Mesenchymal stem cell (in vitro differentiated cells and primary cell): ENCODE measurements at regions not wholly inside any gene's neighbourhood (a gene's known extent, or its start where the extent isn't known, plus 50 kb on each side); places are given as distances from the start of the nearest gene placed in this dataset.
"Not testable (repeated sequence)": the region's sequence is repeated elsewhere in the genome, so short reads cannot be mapped to it uniquely, and the experiment has no call there.

Experiments
- DNase-seq: peaks from one replicate; pipeline ENCODE4 v3.0.0-alpha.2; 2013
- H2AFZ ChIP-seq: one replicate; pipeline ENCODE4 v1.6.1; 2013; ENCODE audit warnings: low read depth, mild to moderate bottlenecking, control low read depth, inconsistent platforms, low read length, moderate library complexity
- H2AK5ac ChIP-seq: 2 replicates; pipeline ENCODE4 v1.6.1; 2013; ENCODE audit warnings: low read length, moderate library complexity, mild to moderate bottlenecking, inconsistent platforms; ENCODE audit not compliant: severe bottlenecking
- H2BK120ac ChIP-seq: one replicate; pipeline ENCODE4 v1.6.1; 2013; ENCODE audit warnings: low read depth, mild to moderate bottlenecking, inconsistent platforms, low read length, moderate library complexity
- H2BK12ac ChIP-seq, 2 experiments: one replicate each; pipeline ENCODE4 v1.6.1; 2013; ENCODE audit warnings: inconsistent platforms in 2 of 2, low read length in 2 of 2, mild to moderate bottlenecking in 2 of 2, moderate library complexity in 2 of 2, control low read depth in 1 of 2
- H2BK15ac ChIP-seq: one replicate; pipeline ENCODE4 v1.6.1; 2013; ENCODE audit warnings: mild to moderate bottlenecking, low read depth, inconsistent platforms; ENCODE audit not compliant: poor library complexity, severe bottlenecking
- H2BK5ac ChIP-seq: 2 replicates; pipeline ENCODE4 v1.6.1; 2013; ENCODE audit warnings: low read depth, mild to moderate bottlenecking, low read length, control low read depth, inconsistent platforms; ENCODE audit not compliant: poor library complexity, severe bottlenecking
- H3K14ac ChIP-seq, 2 experiments: one replicate each; pipeline ENCODE4 v1.6.1; 2013; ENCODE audit warnings: inconsistent platforms in 2 of 2, low read length in 2 of 2, control low read depth in 1 of 2, mild to moderate bottlenecking in 1 of 2, moderate library complexity in 1 of 2
- H3K18ac ChIP-seq, 2 experiments: one replicate each; pipeline ENCODE4 v1.6.1; 2013; ENCODE audit warnings: inconsistent platforms in 2 of 2, low read length in 2 of 2, control low read depth in 1 of 2, low read depth in 1 of 2, mild to moderate bottlenecking in 1 of 2
- H3K23ac ChIP-seq, 2 experiments: one replicate each; pipeline ENCODE4 v1.6.1; 2013; ENCODE audit warnings: inconsistent platforms in 2 of 2, low read length in 2 of 2, mild to moderate bottlenecking in 2 of 2, moderate library complexity in 2 of 2, control low read depth in 1 of 2
- H3K27ac ChIP-seq: 2 replicates; pipeline ENCODE4 v1.5.1; 2013; ENCODE audit warnings: mild to moderate bottlenecking, moderate library complexity, low read length, control low read depth, inconsistent platforms; ENCODE audit not compliant: poor library complexity, severe bottlenecking
- H3K27me3 ChIP-seq, 2 experiments: 2 replicates each; pipeline versions ENCODE4 v1.6.1 to v1.7.0; 2013; ENCODE audit warnings: low read length in 2 of 2, mild to moderate bottlenecking in 2 of 2, moderate library complexity in 2 of 2, control low read depth in 1 of 2, inconsistent platforms in 1 of 2; ENCODE audit not compliant: control insufficient read depth in 1 of 2, insufficient read depth in 1 of 2
- H3K36me3 ChIP-seq, 2 experiments: 2 replicates each; pipeline versions ENCODE4 v1.6.1 to v1.7.0; 2013; ENCODE audit warnings: low read length in 2 of 2, control low read depth in 1 of 2, inconsistent platforms in 1 of 2, low read depth in 1 of 2, mild to moderate bottlenecking in 1 of 2; ENCODE audit not compliant: insufficient read depth in 2 of 2, control insufficient read depth in 1 of 2
- H3K4ac ChIP-seq, 2 experiments: one replicate each; pipeline ENCODE4 v1.6.1; 2013; ENCODE audit warnings: inconsistent platforms in 2 of 2, low read length in 2 of 2, mild to moderate bottlenecking in 2 of 2, moderate library complexity in 2 of 2, control low read depth in 1 of 2, low read depth in 1 of 2
- H3K4me1 ChIP-seq: 2 replicates; pipeline ENCODE4 v1.6.1; 2013; ENCODE audit warnings: low read depth, low read length, control low read depth; ENCODE audit not compliant: control insufficient read depth, insufficient read depth
- H3K4me2 ChIP-seq: 2 replicates; pipeline ENCODE4 v1.6.1; 2013; ENCODE audit warnings: low read length, mild to moderate bottlenecking, inconsistent platforms; ENCODE audit not compliant: poor library complexity, severe bottlenecking
- H3K4me3 ChIP-seq, 2 experiments: 2 replicates each; pipeline versions ENCODE4 v1.5.1 to v1.7.0; 2013; ENCODE audit warnings: low read length in 2 of 2, mild to moderate bottlenecking in 2 of 2, control low read depth in 1 of 2, low read depth in 1 of 2; ENCODE audit not compliant: insufficient read depth in 1 of 2
- H3K79me1 ChIP-seq: replicated peaks from 2 replicates; pipeline ENCODE4 v1.6.1; 2013; ENCODE audit warnings: mild to moderate bottlenecking, control low read depth, low read length, inconsistent platforms; ENCODE audit not compliant: poor library complexity, severe bottlenecking
- H3K9ac ChIP-seq: 2 replicates; pipeline ENCODE4 v1.7.0; 2013; ENCODE audit warnings: mild to moderate bottlenecking, low read length, moderate library complexity
- H3K9me3 ChIP-seq: 2 replicates; pipeline ENCODE4 v1.7.0; 2013; ENCODE audit warnings: mild to moderate bottlenecking, low read length; ENCODE audit not compliant: control insufficient read depth
- H4K8ac ChIP-seq: one replicate; pipeline ENCODE4 v1.6.1; 2013; ENCODE audit warnings: inconsistent platforms, mild to moderate bottlenecking, low read length, moderate library complexity
- H4K91ac ChIP-seq: one replicate; pipeline ENCODE4 v1.6.1; 2013; ENCODE audit warnings: mild to moderate bottlenecking, low read length, inconsistent platforms
- WGBS: methylation state at CpG from one replicate; pipeline ENCODE4 v1.1.7; 2013; ENCODE audit warnings: mixed read lengths; 5-methylcytosine and 5-hydroxymethylcytosine counted together

GRCh38 chr22:11627036-11627435, 3901.0 kb upstream of the OR11H1 start:
- H3K36me3 ChIP-seq, H3K79me1 ChIP-seq, H2BK12ac ChIP-seq, H2AFZ ChIP-seq, H3K9ac ChIP-seq, H3K14ac ChIP-seq, H3K4me2 ChIP-seq, H3K18ac ChIP-seq, H3K4me3 ChIP-seq, H3K4ac ChIP-seq, H2BK120ac ChIP-seq, H2AK5ac ChIP-seq, H4K8ac ChIP-seq, H3K27me3 ChIP-seq, H3K27ac ChIP-seq, DNase-seq, H3K4me1 ChIP-seq, H3K23ac ChIP-seq, H4K91ac ChIP-seq, H2BK5ac ChIP-seq, H2BK15ac ChIP-seq, H3K9me3 ChIP-seq: not testable (repeated sequence)
- WGBS = 89% methylated on average over 20 of the region's 20 CpGs

DNA sequence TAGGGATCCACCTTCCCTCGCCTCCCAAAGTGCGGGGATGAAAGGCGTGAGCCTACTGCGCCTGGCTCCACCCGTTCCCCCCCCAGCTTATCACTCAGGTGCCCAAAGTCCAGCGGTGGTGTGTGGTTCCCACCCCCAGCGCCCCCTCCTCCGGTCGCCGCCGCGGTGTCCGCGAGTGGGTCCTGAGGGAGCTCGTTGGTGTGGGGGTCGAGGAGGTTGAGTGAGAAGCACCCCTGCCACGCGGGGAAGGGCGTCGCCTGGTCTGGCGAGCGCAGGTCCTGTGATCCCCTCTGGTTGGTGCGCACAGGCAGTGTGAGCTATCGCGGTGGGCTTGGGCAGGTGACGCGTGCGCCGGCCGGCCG, 3900.6 kb upstream of the OR11H1 start:
- no peak overlapping the region for H3K4me3 ChIP-seq
- H3K27ac ChIP-seq = no peak overlapping the region
- no peak overlapping the region for H2BK120ac ChIP-seq
- H3K36me3 ChIP-seq = peaks cover 0 to 3% of the 10 kb centered on the region in 2 experiments
- H3K27me3 ChIP-seq = no peaks in the 10 kb centered on the region
- H3K9me3 ChIP-seq = peaks cover 10% of the 10 kb centered on the region
- H3K14ac ChIP-seq = no peak overlapping the region
- no peak overlapping the region for H2AK5ac ChIP-seq
- H4K8ac ChIP-seq = no peak overlapping the region
- H2AFZ ChIP-seq = no peak overlapping the region
- H3K4ac ChIP-seq = no peak overlapping the region
- H3K4me1 ChIP-seq = peaks cover 4% of the 10 kb centered on the region
- H3K9ac ChIP-seq = no peak overlapping the region
- H3K4me2 ChIP-seq = no peak overlapping the region
- H3K23ac ChIP-seq = no peak overlapping the region
- no peak overlapping the region for H2BK15ac ChIP-seq
- no peak overlapping the region for H2BK12ac ChIP-seq
- H4K91ac ChIP-seq = no peak overlapping the region
- H2BK5ac ChIP-seq = no peak overlapping the region
- 94% methylated on average over 31 of the region's 31 CpGs for WGBS
- no peak overlapping the region for H3K18ac ChIP-seq
- no peaks in the 10 kb centered on the region for H3K79me1 ChIP-seq
- no peak for DNase-seq

- H2BK5ac ChIP-seq = no peak overlapping the region
- no peak overlapping the region for H2AFZ ChIP-seq
Measured at GRCh38 chr22:11627798-11628650, 3900.0 kb upstream of the OR11H1 start.

DNA sequence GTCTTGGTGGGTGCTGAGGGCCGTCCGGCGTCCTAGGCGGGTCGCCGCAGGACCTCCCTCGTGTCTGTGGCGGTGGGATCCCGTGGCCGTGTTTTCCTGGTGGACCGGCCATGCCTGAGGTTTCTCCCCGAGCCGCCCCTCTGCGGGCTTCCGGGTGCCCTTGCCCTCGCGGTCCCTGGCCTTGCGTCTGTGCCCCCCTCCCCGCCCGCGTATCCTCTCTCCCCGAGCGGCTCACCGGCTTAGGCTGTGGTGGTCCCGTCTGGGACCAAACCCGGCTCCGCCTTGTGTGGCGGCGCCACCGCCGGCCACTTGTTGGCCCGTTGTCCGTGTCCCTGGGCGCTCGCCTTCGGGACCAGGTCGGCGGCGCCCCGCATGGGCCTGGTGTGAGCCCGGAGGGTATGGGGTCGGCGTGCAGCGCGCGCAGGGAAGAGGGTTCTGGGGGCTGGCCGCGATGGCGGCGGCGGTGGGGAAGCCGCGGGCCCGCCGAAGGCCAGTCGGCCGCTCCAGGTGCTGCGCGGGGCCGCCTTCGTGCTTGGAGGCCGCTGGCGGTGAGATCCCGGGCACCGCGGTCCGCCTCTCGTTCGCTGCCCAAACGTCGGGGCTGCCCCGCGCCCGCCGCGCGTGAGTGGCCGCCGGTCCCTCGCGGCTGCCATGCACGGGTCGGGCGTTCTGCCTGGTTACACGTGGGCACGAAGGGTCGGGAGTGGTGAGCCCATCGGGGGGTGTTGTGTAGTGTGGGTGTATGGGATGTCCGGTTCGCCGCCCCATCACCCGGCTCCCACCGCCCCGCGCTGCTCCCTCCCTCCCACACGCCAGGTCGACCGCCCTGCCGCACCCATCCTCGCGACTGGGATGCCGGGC, 3899.1 kb upstream of the OR11H1 start:
- no peak overlapping the region for H2BK12ac ChIP-seq
- no peak overlapping the region for H4K91ac ChIP-seq
- no peaks in the 10 kb centered on the region for H3K79me1 ChIP-seq
- H2BK15ac ChIP-seq = no peak overlapping the region
- no peak overlapping the region for H2AFZ ChIP-seq
- H3K18ac ChIP-seq = no peak overlapping the region
- H3K23ac ChIP-seq = no peak overlapping the region
- peaks cover 0 to 3% of the 10 kb centered on the region in 2 experiments for H3K36me3 ChIP-seq
- no peak overlapping the region for H2BK5ac ChIP-seq
- no peak overlapping the region for H2AK5ac ChIP-seq
- no peak overlapping the region for H4K8ac ChIP-seq
- no peak overlapping the region for H3K4me2 ChIP-seq
- DNase-seq = no peak
- no peak overlapping the region for H2BK120ac ChIP-seq
- WGBS = 95% methylated on average over 102 of the region's 102 CpGs
- peaks cover 4% of the 10 kb centered on the region for H3K4me1 ChIP-seq
- no peak overlapping the region for H3K4me3 ChIP-seq
- no peak overlapping the region for H3K9ac ChIP-seq
- peaks cover 7% of the 10 kb centered on the region for H3K9me3 ChIP-seq
- H3K14ac ChIP-seq = no peak overlapping the region
- H3K27me3 ChIP-seq = no peaks in the 10 kb centered on the region
- H3K4ac ChIP-seq = no peak overlapping the region
- no peak overlapping the region for H3K27ac ChIP-seq

More at GRCh38 chr22:11627798-11628650, 3900.0 kb upstream of the OR11H1 start:
- Histone ChIP-seq H3K4me1 (peaks cover 4% of the 10 kb centered on the region), H3K9ac (no peak overlapping the region), H3K79me1 (no peaks in the 10 kb centered on the region), H2BK120ac (no peak overlapping the region), H3K27me3 (no peaks in the 10 kb centered on the region), H4K8ac (no peak overlapping the region), H3K27ac (no peak overlapping the region), H3K36me3 (peaks cover 0 to 3% of the 10 kb centered on the region in 2 experiments), H3K14ac (no peak overlapping the region), H3K9me3 (peaks cover 10% of the 10 kb centered on the region), H3K4me3 (no peak overlapping the region), H4K91ac (no peak overlapping the region), H2BK15ac (no peak overlapping the region), H2BK12ac (no peak overlapping the region), H3K18ac (no peak overlapping the region), H3K23ac (no peak overlapping the region), H3K4me2 (no peak overlapping the region), H3K4ac (no peak overlapping the region), H2AK5ac (no peak overlapping the region)
- 94% methylated on average over 74 of the region's 74 CpGs for WGBS
- DNase-seq = no peak
